ENCODE measurements at regions not wholly inside any gene's neighbourhood (a gene's known extent, or its start where the extent isn't known, plus 50 kb on each side); places are given as distances from the start of the nearest gene placed in this dataset.
"Not testable (repeated sequence)": the region's sequence is repeated elsewhere in the genome, so short reads cannot be mapped to it uniquely, and the experiment has no call there.

DNA sequence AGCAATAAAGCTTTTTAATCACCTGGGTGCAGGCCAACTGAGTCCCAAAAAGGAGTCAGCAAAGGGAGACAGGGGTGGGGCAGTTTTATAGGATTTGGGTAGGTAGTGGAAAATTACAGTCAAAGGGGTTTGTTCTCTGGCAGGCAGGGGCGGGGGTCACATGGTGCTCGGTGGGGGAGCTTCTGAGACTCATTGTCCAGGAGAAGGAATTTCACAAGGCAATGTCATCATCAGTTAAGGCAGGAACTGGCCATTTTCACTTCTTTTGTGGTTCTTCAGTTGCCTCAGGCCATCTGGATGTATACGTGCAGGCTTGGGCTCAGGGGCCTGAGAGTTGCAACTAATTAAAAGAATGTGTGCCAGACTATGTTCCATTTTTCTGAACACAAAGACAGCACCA lies 147.5 kb upstream of the SCN7A start:
- H3K27me3 Mint-ChIP-seq; H3K4me1 Mint-ChIP-seq; H3K27ac Mint-ChIP-seq; H3K4me3 Mint-ChIP-seq; H3K36me3 Mint-ChIP-seq (ENCODE audit: low read depth); H3K9me3 Mint-ChIP-seq; ATAC-seq; DNase-seq: not testable (repeated sequence)

GRCh38 chr2:166637051-166637450 lies 143.0 kb upstream of the SCN7A start:
- ATAC-seq (no peak), DNase-seq (no peak)
- H3K4me3 Mint-ChIP-seq = no peak overlapping the region
- no peaks in the 10 kb centered on the region for H3K27me3 Mint-ChIP-seq
- no peaks in the 10 kb centered on the region for H3K9me3 Mint-ChIP-seq
- no peaks in the 10 kb centered on the region for H3K36me3 Mint-ChIP-seq (ENCODE audit: low read depth)
- no peaks in the 10 kb centered on the region for H3K4me1 Mint-ChIP-seq
- no peak overlapping the region for H3K27ac Mint-ChIP-seq

- Mint-ChIP-seq H3K27ac (no peak overlapping the region), H3K4me1 (no peaks in the 10 kb centered on the region), H3K9me3 (no peaks in the 10 kb centered on the region), H3K4me3 (no peak overlapping the region), H3K36me3 (ENCODE audit: low read depth) (no peaks in the 10 kb centered on the region), H3K27me3 (no peaks in the 10 kb centered on the region)
- ATAC-seq = no peak
- no peak for DNase-seq
These were observed 140.7 kb upstream of the SCN7A start for GRCh38 chr2:166634706-166635105.

DNA sequence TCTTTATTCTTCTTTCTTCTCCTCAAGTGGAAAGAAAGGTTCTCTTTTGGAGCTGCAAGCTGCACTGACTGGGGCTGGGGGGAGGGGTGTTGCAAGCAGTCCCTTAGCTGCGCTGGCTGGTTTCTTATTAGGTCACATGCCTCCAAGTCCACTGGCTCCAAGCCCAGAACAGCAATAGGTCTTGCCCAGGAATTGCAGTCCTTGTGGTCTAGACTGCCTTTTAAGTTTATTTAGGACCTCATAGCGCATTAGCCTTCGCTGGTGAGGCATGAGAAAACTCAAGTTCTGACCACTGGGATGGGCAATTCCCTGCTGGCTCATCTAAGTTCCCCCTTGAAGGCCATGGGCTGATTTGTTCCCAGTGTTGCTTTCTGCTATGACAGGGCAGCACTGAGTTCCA lies 138.6 kb upstream of the SCN7A start:
- H3K27ac Mint-ChIP-seq = no peak overlapping the region
- H3K4me3 Mint-ChIP-seq = no peak overlapping the region
- H3K4me1 Mint-ChIP-seq = no peaks in the 10 kb centered on the region
- no peaks in the 10 kb centered on the region for H3K9me3 Mint-ChIP-seq
- H3K36me3 Mint-ChIP-seq (ENCODE audit: low read depth) = no peaks in the 10 kb centered on the region
- DNase-seq (no peak), ATAC-seq (no peak)
- no peaks in the 10 kb centered on the region for H3K27me3 Mint-ChIP-seq

DNA sequence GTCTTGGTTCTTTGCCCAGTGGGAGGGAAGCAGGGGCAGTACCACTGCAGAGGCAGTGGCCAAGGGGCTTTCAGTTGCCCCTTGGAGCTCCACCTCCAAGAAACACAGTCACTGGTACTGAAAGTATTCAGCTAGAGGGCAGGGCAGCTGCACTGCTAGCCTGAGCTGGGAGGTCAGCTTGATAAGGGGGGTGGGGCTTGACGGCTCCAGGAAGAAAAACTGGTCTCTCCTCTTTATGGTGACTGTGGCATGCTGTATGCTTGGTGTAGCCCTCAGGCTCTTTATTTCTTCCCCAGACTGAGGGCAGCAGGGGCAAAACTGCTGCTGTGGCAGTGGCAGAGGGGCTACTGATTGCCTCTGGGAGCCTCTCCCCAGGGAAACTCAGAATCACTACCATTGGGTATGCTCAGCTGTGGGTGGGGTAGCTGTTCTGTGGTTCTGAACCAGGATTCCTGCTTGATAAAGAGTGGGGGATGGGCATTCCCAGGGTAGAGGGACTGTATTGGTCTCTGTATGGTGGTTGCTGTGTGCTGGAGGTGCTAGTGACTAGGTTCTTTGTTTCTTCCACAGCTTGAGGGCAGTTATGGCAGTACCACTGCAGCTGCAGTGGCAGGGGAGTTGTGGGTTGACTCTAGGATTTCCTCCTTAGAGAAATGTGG lies 134.6 kb upstream of the SCN7A start:
- no peaks in the 10 kb centered on the region for H3K4me1 Mint-ChIP-seq
- H3K9me3 Mint-ChIP-seq = peaks cover 15% of the 10 kb centered on the region
- no peak overlapping the region for H3K27ac Mint-ChIP-seq

DNA sequence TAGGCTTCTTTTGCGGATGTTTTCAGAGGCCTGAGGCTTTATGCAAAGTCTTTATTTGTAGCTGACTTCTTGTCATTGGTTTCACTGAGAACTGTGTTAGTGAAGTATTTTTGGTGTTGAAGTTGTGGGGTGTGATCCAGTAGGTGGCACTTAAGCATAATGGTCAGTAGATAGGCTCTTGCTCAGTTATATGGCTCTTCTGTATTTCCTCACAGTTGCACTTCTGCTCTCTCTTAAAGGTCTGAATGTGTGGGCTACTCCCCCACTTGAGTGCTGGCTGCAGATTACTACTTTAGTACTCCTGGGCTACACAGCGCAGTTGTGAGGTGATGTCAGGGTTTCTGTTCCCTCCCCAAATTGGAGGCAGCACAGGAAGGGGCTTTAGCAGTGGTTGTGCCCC lies 133.8 kb upstream of the SCN7A start:
- Mint-ChIP-seq H3K27me3 (peaks cover 2% of the 10 kb centered on the region), H3K27ac (no peak overlapping the region), H3K4me1 (no peaks in the 10 kb centered on the region), H3K9me3 (peaks cover 15% of the 10 kb centered on the region), H3K36me3 (ENCODE audit: low read depth) (no peaks in the 10 kb centered on the region), H3K4me3 (no peak overlapping the region)
- no peak for ATAC-seq
- DNase-seq = no peak

More for the DNA sequence above, 134.6 kb upstream of the SCN7A start:
- Mint-ChIP-seq H3K36me3 (ENCODE audit: low read depth) (no peaks in the 10 kb centered on the region), H3K4me3 (no peak overlapping the region), H3K27me3 (no peaks in the 10 kb centered on the region)
- ATAC-seq = no peak
- DNase-seq = no peak

GRCh38 chr2:166625670-166626069 lies 131.6 kb upstream of the SCN7A start:
- Mint-ChIP-seq H3K4me3 (no peak overlapping the region), H3K9me3 (peaks cover 15% of the 10 kb centered on the region), H3K4me1 (peaks cover 3% of the 10 kb centered on the region), H3K27me3 (peaks cover 2% of the 10 kb centered on the region), H3K27ac (no peak overlapping the region), H3K36me3 (ENCODE audit: low read depth) (no peaks in the 10 kb centered on the region)
- DNase-seq (no peak), ATAC-seq (no peak)

GRCh38 chr2:166614503-166614902 lies 120.5 kb upstream of the SCN7A start:
- H3K4me3 Mint-ChIP-seq = no peak overlapping the region
- ATAC-seq (no peak), DNase-seq (no peak)
- H3K27me3 Mint-ChIP-seq = peaks cover 12% of the 10 kb centered on the region
- peaks cover 8% of the 10 kb centered on the region for H3K4me1 Mint-ChIP-seq
- no peak overlapping the region for H3K27ac Mint-ChIP-seq
- H3K9me3 Mint-ChIP-seq = no peaks in the 10 kb centered on the region
- no peaks in the 10 kb centered on the region for H3K36me3 Mint-ChIP-seq (ENCODE audit: low read depth)

DNA sequence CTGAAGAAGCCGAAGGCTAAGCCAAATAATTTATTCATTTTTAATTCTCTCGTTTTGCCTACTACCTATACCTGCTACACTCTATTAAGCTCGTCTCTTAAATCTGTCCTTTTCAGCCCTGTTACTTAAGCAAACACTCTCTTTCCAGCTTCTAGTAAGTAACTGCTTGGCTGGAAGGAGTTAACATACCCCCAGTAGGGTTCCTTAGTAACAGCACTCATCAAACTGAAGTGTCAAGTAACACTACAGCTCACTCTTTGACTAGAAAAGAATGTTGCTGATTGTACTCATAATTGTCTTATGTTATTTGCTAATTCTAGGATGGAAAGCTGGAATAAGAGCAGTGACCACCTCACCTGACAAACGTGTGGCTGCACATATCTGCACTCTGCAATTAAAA lies 120.0 kb upstream of the SCN7A start:
- H3K9me3 Mint-ChIP-seq = no peaks in the 10 kb centered on the region
- H3K36me3 Mint-ChIP-seq (ENCODE audit: low read depth) = no peaks in the 10 kb centered on the region
- H3K27me3 Mint-ChIP-seq = peaks cover 12% of the 10 kb centered on the region
- DNase-seq (no peak), ATAC-seq (no peak)
- H3K4me3 Mint-ChIP-seq = no peak overlapping the region
- peaks cover 8% of the 10 kb centered on the region for H3K4me1 Mint-ChIP-seq
- no peak overlapping the region for H3K27ac Mint-ChIP-seq

- H3K27me3 Mint-ChIP-seq = peaks cover 14% of the 10 kb centered on the region
- no peak overlapping the region for H3K4me3 Mint-ChIP-seq
- DNase-seq = no peak
- no peak overlapping the region for H3K27ac Mint-ChIP-seq
- H3K4me1 Mint-ChIP-seq = peaks cover 8% of the 10 kb centered on the region
- no peak for ATAC-seq
- no peaks in the 10 kb centered on the region for H3K36me3 Mint-ChIP-seq (ENCODE audit: low read depth)
- H3K9me3 Mint-ChIP-seq = no peaks in the 10 kb centered on the region
These were observed 119.2 kb upstream of the SCN7A start for GRCh38 chr2:166613226-166613625.

DNA sequence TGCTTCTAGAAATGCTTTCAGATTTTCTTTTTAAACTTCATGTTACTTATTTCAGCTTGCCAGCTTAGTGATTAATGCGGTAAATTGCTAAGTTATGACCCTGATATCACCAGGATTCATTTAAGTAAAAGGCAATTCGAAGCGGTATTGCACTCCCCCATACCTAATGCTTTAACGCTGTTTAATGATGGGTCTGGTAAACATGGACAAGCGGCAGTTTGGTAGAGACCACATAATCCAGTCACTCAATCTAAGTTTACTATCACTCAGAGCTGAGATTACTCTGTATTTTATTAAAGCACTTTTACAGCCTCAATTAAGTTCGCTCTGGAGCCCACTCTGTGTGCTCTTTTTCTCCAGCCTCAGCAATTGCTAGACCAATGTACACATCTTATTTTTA lies 118.2 kb upstream of the SCN7A start:
- ATAC-seq = no peak
- Mint-ChIP-seq H3K9me3 (no peaks in the 10 kb centered on the region), H3K4me1 (peaks cover 8% of the 10 kb centered on the region), H3K27ac (no peak overlapping the region), H3K27me3 (peaks cover 14% of the 10 kb centered on the region), H3K4me3 (no peak overlapping the region), H3K36me3 (ENCODE audit: low read depth) (no peaks in the 10 kb centered on the region)
- no peak for DNase-seq

GRCh38 chr2:166610913-166611305 lies 116.9 kb upstream of the SCN7A start:
- H3K36me3 Mint-ChIP-seq (ENCODE audit: low read depth) = no peaks in the 10 kb centered on the region
- ATAC-seq (no peak), DNase-seq (no peak)
- H3K9me3 Mint-ChIP-seq = peaks cover under 1% of the 10 kb centered on the region
- peaks cover 8% of the 10 kb centered on the region for H3K4me1 Mint-ChIP-seq
- peak overlapping the region; percentile 48 for H3K4me3 Mint-ChIP-seq
- H3K27ac Mint-ChIP-seq = no peak overlapping the region
- peaks cover 14% of the 10 kb centered on the region for H3K27me3 Mint-ChIP-seq

- ATAC-seq (no peak), DNase-seq (peak; percentile 2)
- H3K9me3 Mint-ChIP-seq = peaks cover 5% of the 10 kb centered on the region
- H3K27ac Mint-ChIP-seq = no peak overlapping the region
- H3K27me3 Mint-ChIP-seq = peaks cover 14% of the 10 kb centered on the region
- H3K4me1 Mint-ChIP-seq = peaks cover 8% of the 10 kb centered on the region
- H3K4me3 Mint-ChIP-seq = peak overlapping the region; percentile 48
- H3K36me3 Mint-ChIP-seq (ENCODE audit: low read depth) = no peaks in the 10 kb centered on the region
These were observed 116.3 kb upstream of the SCN7A start for GRCh38 chr2:166610180-166610912.

GRCh38 chr2:166609183-166609959 lies 115.3 kb upstream of the SCN7A start:
- peaks cover 14% of the 10 kb centered on the region for H3K27me3 Mint-ChIP-seq
- no peak overlapping the region for H3K4me3 Mint-ChIP-seq
- H3K36me3 Mint-ChIP-seq (ENCODE audit: low read depth) = no peaks in the 10 kb centered on the region
- H3K9me3 Mint-ChIP-seq = peaks cover 5% of the 10 kb centered on the region
- ATAC-seq (no peak), DNase-seq (no peak)
- H3K27ac Mint-ChIP-seq = no peak overlapping the region
- peaks cover 8% of the 10 kb centered on the region for H3K4me1 Mint-ChIP-seq

GRCh38 chr2:166607880-166608279 lies 113.8 kb upstream of the SCN7A start:
- DNase-seq (no peak), ATAC-seq (no peak)
- Mint-ChIP-seq H3K27me3 (peaks cover 14% of the 10 kb centered on the region), H3K4me3 (no peak overlapping the region), H3K4me1 (peaks cover 8% of the 10 kb centered on the region), H3K27ac (no peak overlapping the region), H3K36me3 (ENCODE audit: low read depth) (no peaks in the 10 kb centered on the region), H3K9me3 (peaks cover 5% of the 10 kb centered on the region)

Measured in activated naive CD8-positive, alpha-beta T cell treated with anti-CD3 and anti-CD28 coated beads, Interleukin-2, amount 50 U/mL, for 24 hours (primary cell).